ENCODE measurements at regions not wholly inside any gene's neighbourhood (a gene's known extent, or its start where the extent isn't known, plus 50 kb on each side); places are given as distances from the start of the nearest gene placed in this dataset.

- H3K27me3 ChIP-seq (ENCODE audit: insufficient read depth, poor library complexity, severe bottlenecking): no peaks in the 10 kb centered on the region
- DNase-seq (ENCODE audit: low spot score): no peak
- H3K36me3 ChIP-seq (ENCODE audit: low read depth): no peaks in the 10 kb centered on the region
- no peak overlapping the region for H3K4me3 ChIP-seq (ENCODE audit: severe bottlenecking)
- no peak overlapping the region for H3K27ac ChIP-seq (ENCODE audit: poor library complexity, severe bottlenecking)
- H3K4me1 ChIP-seq (ENCODE audit: insufficient read depth, poor library complexity, severe bottlenecking): no peaks in the 10 kb centered on the region
- no peak for TF ChIP-seq CTCF (IDR thresholded peaks at IDR 0.05; ENCODE audit: poor library complexity, severe bottlenecking)
- H3K9me3 ChIP-seq (ENCODE audit: severe bottlenecking): no peaks in the 10 kb centered on the region
- ATAC-seq (ENCODE audit: low read depth): no peak
Measured at GRCh38 chr10:131444862-131445461, 133.4 kb upstream of the TCERG1L start.

GRCh38 chr10:131445623-131446022 lies 134.1 kb upstream of the TCERG1L start:
- H3K4me1 ChIP-seq (ENCODE audit: insufficient read depth, poor library complexity, severe bottlenecking): no peaks in the 10 kb centered on the region

GRCh38 chr10:131446171-131446570 lies 134.7 kb upstream of the TCERG1L start:
- DNase-seq (ENCODE audit: low spot score) (no peak), ATAC-seq (ENCODE audit: low read depth) (no peak)
- no peak overlapping the region for H3K4me3 ChIP-seq (ENCODE audit: severe bottlenecking)
- H3K27ac ChIP-seq (ENCODE audit: poor library complexity, severe bottlenecking): no peak overlapping the region
- H3K27me3 ChIP-seq (ENCODE audit: insufficient read depth, poor library complexity, severe bottlenecking): no peaks in the 10 kb centered on the region
- no peak for TF ChIP-seq CTCF (IDR thresholded peaks at IDR 0.05; ENCODE audit: poor library complexity, severe bottlenecking)
- H3K9me3 ChIP-seq (ENCODE audit: severe bottlenecking): no peaks in the 10 kb centered on the region
- no peaks in the 10 kb centered on the region for H3K36me3 ChIP-seq (ENCODE audit: low read depth)
- H3K4me1 ChIP-seq (ENCODE audit: insufficient read depth, poor library complexity, severe bottlenecking): no peaks in the 10 kb centered on the region

More at GRCh38 chr10:131445623-131446022, 134.1 kb upstream of the TCERG1L start:
- H3K36me3 ChIP-seq (ENCODE audit: low read depth): no peaks in the 10 kb centered on the region
- DNase-seq (ENCODE audit: low spot score): no peak
- TF ChIP-seq CTCF (IDR thresholded peaks at IDR 0.05; ENCODE audit: poor library complexity, severe bottlenecking): no peak
- no peak overlapping the region for H3K4me3 ChIP-seq (ENCODE audit: severe bottlenecking)
- no peak for ATAC-seq (ENCODE audit: low read depth)
- H3K9me3 ChIP-seq (ENCODE audit: severe bottlenecking): no peaks in the 10 kb centered on the region
- H3K27ac ChIP-seq (ENCODE audit: poor library complexity, severe bottlenecking): no peak overlapping the region
- no peaks in the 10 kb centered on the region for H3K27me3 ChIP-seq (ENCODE audit: insufficient read depth, poor library complexity, severe bottlenecking)

- Histone ChIP-seq H3K27ac (ENCODE audit: poor library complexity, severe bottlenecking) (no peak overlapping the region), H3K4me1 (ENCODE audit: insufficient read depth, poor library complexity, severe bottlenecking) (no peaks in the 10 kb centered on the region), H3K27me3 (ENCODE audit: insufficient read depth, poor library complexity, severe bottlenecking) (no peaks in the 10 kb centered on the region), H3K4me3 (ENCODE audit: severe bottlenecking) (no peak overlapping the region), H3K9me3 (ENCODE audit: severe bottlenecking) (no peaks in the 10 kb centered on the region), H3K36me3 (ENCODE audit: low read depth) (no peaks in the 10 kb centered on the region)
- TF ChIP-seq CTCF (IDR thresholded peaks at IDR 0.05; ENCODE audit: poor library complexity, severe bottlenecking): no peak
- DNase-seq (ENCODE audit: low spot score) (no peak), ATAC-seq (ENCODE audit: low read depth) (no peak)
Measured at GRCh38 chr10:131448171-131448570, 136.7 kb upstream of the TCERG1L start.

- TF ChIP-seq CTCF (IDR thresholded peaks at IDR 0.05; ENCODE audit: poor library complexity, severe bottlenecking): no peak
- no peaks in the 10 kb centered on the region for H3K4me1 ChIP-seq (ENCODE audit: insufficient read depth, poor library complexity, severe bottlenecking)
- H3K9me3 ChIP-seq (ENCODE audit: severe bottlenecking): no peaks in the 10 kb centered on the region
- no peak overlapping the region for H3K4me3 ChIP-seq (ENCODE audit: severe bottlenecking)
- no peaks in the 10 kb centered on the region for H3K27me3 ChIP-seq (ENCODE audit: insufficient read depth, poor library complexity, severe bottlenecking)
- H3K27ac ChIP-seq (ENCODE audit: poor library complexity, severe bottlenecking): no peak overlapping the region
- ATAC-seq (ENCODE audit: low read depth) (no peak), DNase-seq (ENCODE audit: low spot score) (no peak)
- no peaks in the 10 kb centered on the region for H3K36me3 ChIP-seq (ENCODE audit: low read depth)
Measured at GRCh38 chr10:131448883-131449282, 137.4 kb upstream of the TCERG1L start.
